HEK293T (cell line): ENCODE measurements at regions not wholly inside any gene's neighbourhood (a gene's known extent, or its start where the extent isn't known, plus 50 kb on each side); places are given as distances from the start of the nearest gene placed in this dataset.

Experiments used
- BHLHE40 ChIP-seq: fragments of 450-650 bp; IDR thresholded peaks from 2 replicates; pipeline ENCODE4 v1.6.1; 2016; ENCODE audit warnings: mild to moderate bottlenecking, moderate library complexity, borderline replicate concordance
- CTBP1 ChIP-seq: fragments of 450-650 bp; IDR thresholded peaks from 2 replicates; pipeline ENCODE4 v1.6.1; 2016; ENCODE audit warnings: borderline replicate concordance
- ELF4 ChIP-seq: fragments of 450-650 bp; IDR thresholded peaks from 2 replicates; pipeline ENCODE4 v1.6.1; 2017; ENCODE audit warnings: antibody characterized with exemption
- FOXA1 ChIP-seq: fragments of 450-650 bp; IDR thresholded peaks from 2 replicates; pipeline ENCODE4 v1.6.1; 2016; ENCODE audit warnings: mild to moderate bottlenecking
- FOXK2 ChIP-seq: fragments of 450-650 bp; IDR thresholded peaks from 2 replicates; pipeline ENCODE4 v1.6.1; 2016; ENCODE audit warnings: mild to moderate bottlenecking
- FOXM1 ChIP-seq: fragments of 450-650 bp; IDR thresholded peaks from 2 replicates; pipeline ENCODE4 v1.6.1; 2017; ENCODE audit warnings: mild to moderate bottlenecking, borderline replicate concordance
- L3MBTL2 ChIP-seq: fragments of 450-650 bp; conservative IDR thresholded peaks from 2 replicates; pipeline ENCODE4 v1.6.1; 2016; ENCODE audit warnings: mild to moderate bottlenecking
- LEF1 ChIP-seq: fragments of 450-650 bp; IDR thresholded peaks from 2 replicates; pipeline ENCODE4 v1.6.1; 2017; ENCODE audit warnings: mild to moderate bottlenecking, borderline replicate concordance
- NFRKB ChIP-seq: fragments of 450-650 bp; IDR thresholded peaks from 2 replicates; pipeline ENCODE4 v1.6.1; 2016; ENCODE audit warnings: mild to moderate bottlenecking, moderate library complexity
- SP1 ChIP-seq: fragments of 450-650 bp; IDR thresholded peaks from 2 replicates; pipeline ENCODE4 v1.6.1; 2017
- SUZ12 ChIP-seq: fragments of 450-650 bp; IDR thresholded peaks from 2 replicates; pipeline ENCODE4 v1.6.1; 2016; ENCODE audit warnings: mild to moderate bottlenecking
- TARDBP ChIP-seq: fragments of 450-650 bp; IDR thresholded peaks from 2 replicates; pipeline ENCODE4 v1.6.1; 2016
- ZNF384 ChIP-seq: fragments of 450-650 bp; IDR thresholded peaks from 2 replicates; pipeline ENCODE4 v1.6.1; 2016

DNA sequence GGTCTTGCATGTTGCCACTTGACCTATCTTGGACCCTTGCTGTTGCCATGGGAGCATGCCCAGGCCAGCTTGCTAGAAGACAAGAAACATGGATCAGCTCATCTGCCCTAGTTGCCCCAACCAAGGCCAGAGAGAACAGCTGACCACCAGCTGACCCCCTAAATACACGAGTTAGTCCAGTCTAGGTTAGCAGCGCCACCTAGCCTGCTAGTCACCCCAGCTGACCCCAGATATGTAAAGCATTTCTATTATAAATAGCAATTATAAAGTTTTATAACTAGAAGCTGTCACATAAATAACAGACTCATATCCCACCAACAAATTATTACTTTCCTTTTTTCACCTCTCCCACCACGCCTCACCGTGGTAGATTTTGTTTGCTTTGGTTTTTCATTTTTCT is 387.8 kb downstream of the RASEF start:
- TF ChIP-seq FOXK2: no peak
- no peak for TF ChIP-seq NFRKB
- no peak for TF ChIP-seq L3MBTL2
- no peak for TF ChIP-seq TARDBP
- TF ChIP-seq FOXA1: no peak
- TF ChIP-seq ELF4: no peak
- TF ChIP-seq FOXM1: no peak
- no peak for TF ChIP-seq LEF1
- no peak for TF ChIP-seq SUZ12
- no peak for TF ChIP-seq BHLHE40
- TF ChIP-seq SP1: no peak
- no peak for TF ChIP-seq ZNF384
- no peak for TF ChIP-seq CTBP1
